Heart left ventricle (tissue), 13 donors: ENCODE measurements at regions not wholly inside any gene's neighbourhood (a gene's known extent, or its start where the extent isn't known, plus 50 kb on each side); places are given as distances from the start of the nearest gene placed in this dataset.

ENCODE experiments used
- POLR2A ChIP-seq, 2 donors: fragments of 450-650 bp; IDR thresholded peaks; one replicate each; pipeline ENCODE4 v1.6.1; 2017; ENCODE audit warnings: antibody characterized with exemption in 2 of 2, mild to moderate bottlenecking in 2 of 2, moderate library complexity in 2 of 2
- TF ChIP-seq, protein P1 (sequence below), 12 donors: fragments of 200-600 bp; sonication (generic) in 4 of 12; IDR thresholded peaks; one replicate each; pipeline versions ENCODE4 v1.5.0 to v1.8.0; 2018 to 2022; ENCODE audit warnings: antibody characterized with exemption in 12 of 12, mild to moderate bottlenecking in 5 of 12
- donor health status: ischemic (EF 13 %, LVEDD 7.1; RV severe dilation, severe dysfunction).
- donor health status: DM: no; HTN: yes; CAD: no.
- donor health status: DM: no; HTN: no; CAD: no.
- donor health status: ischemic (EF 25% LVEDD 6.9; RV normal size, moderate dysfunction).
- donor health status: ischemic (EF 25% LVEDD 5.7; RV mildly dilated, moderate dysfunction).
- donor health status: ischemic (EF 35%, LVEDD 5.7; RV mildly dilated, moderate dysfunction).
- donor health status: nonischemic (EF 11% LVEDD 7.7; RV severe dilation, severe dysfunction).
- donor health status: DM: yes; HTN: yes; CAD: no.
- donor health status: PGD.
- donor health status: ischemic (EF 29% LVEDD 5.4; RV normal size, mild dysfunction).
- donor health status: nonischemic (EF 23%, LVEDD 6.1; RV moderate dilation, normal function).

DNA sequence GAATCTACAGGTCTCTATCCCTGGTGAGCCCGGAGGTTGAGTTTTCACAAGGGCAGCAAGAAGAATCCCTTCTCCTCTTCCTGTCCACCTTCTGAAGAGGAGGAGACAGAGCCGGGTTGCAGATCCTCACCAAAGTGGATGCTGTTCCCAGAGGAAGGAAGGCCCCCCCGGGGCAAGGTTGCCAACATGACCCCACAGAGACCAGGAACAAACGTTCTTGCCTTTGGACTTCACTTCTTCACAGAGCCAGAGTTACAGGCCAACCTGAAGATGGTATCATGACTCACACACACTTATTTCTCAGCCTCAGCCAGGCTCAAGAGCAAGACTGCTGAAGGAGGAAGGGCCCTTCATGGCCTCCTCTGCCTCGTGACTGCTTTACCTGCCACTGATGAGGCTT, 384.3 kb downstream of the CD83 start:
- TF ChIP-seq, protein P1, sequence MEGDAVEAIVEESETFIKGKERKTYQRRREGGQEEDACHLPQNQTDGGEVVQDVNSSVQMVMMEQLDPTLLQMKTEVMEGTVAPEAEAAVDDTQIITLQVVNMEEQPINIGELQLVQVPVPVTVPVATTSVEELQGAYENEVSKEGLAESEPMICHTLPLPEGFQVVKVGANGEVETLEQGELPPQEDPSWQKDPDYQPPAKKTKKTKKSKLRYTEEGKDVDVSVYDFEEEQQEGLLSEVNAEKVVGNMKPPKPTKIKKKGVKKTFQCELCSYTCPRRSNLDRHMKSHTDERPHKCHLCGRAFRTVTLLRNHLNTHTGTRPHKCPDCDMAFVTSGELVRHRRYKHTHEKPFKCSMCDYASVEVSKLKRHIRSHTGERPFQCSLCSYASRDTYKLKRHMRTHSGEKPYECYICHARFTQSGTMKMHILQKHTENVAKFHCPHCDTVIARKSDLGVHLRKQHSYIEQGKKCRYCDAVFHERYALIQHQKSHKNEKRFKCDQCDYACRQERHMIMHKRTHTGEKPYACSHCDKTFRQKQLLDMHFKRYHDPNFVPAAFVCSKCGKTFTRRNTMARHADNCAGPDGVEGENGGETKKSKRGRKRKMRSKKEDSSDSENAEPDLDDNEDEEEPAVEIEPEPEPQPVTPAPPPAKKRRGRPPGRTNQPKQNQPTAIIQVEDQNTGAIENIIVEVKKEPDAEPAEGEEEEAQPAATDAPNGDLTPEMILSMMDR (IDR thresholded peaks at IDR 0.05), result no peak
- TF ChIP-seq POLR2A (IDR thresholded peaks at IDR 0.05), result no peak
